OCI-LY7 (cell line): ENCODE measurements at regions not wholly inside any gene's neighbourhood (a gene's known extent, or its start where the extent isn't known, plus 50 kb on each side); places are given as distances from the start of the nearest gene placed in this dataset.
"Not testable (repeated sequence)": the region's sequence is repeated elsewhere in the genome, so short reads cannot be mapped to it uniquely, and the experiment has no call there.

Source experiments
- CTCF ChIP-seq: fragments of 200-600 bp; sonication (generic); conservative IDR thresholded peaks from 2 replicates; pipeline ENCODE4 v1.5.1; 2014; ENCODE audit warnings: mild to moderate bottlenecking, antibody characterized with exemption, low read length, moderate library complexity, mixed read lengths
- EZH2phosphoT487 ChIP-seq: fragments of 200-600 bp; sonication (generic); IDR thresholded peaks from 2 replicates; pipeline ENCODE4 v1.6.1; 2018; ENCODE audit warnings: low read depth, borderline replicate concordance, mild to moderate bottlenecking, mixed run types, antibody characterized with exemption, low read length, moderate library complexity, mixed read lengths

- not testable (repeated sequence) for TF ChIP-seq CTCF, EZH2phosphoT487
Observed at GRCh38 chr1:148233250-148233649, 81.2 kb upstream of the NBPF11 start.
